ENCODE measurements at regions not wholly inside any gene's neighbourhood (a gene's known extent, or its start where the extent isn't known, plus 50 kb on each side); places are given as distances from the start of the nearest gene placed in this dataset.

GRCh38 chr1:209130886-209131285 lies 452.6 kb upstream of the CAMK1G start:
- no peak overlapping the region for H3K4me3 ChIP-seq (ENCODE audit: low read depth, low read length)
- TF ChIP-seq CTCF (conservative IDR thresholded peaks at IDR 0.05; ENCODE audit: low read depth, low read length), result no peak

GRCh38 chr1:209132736-209133467 lies 450.6 kb upstream of the CAMK1G start:
- DNase-seq (ENCODE audit: low read depth), result no peak
- no peak for TF ChIP-seq CTCF (conservative IDR thresholded peaks at IDR 0.05; ENCODE audit: low read depth, low read length)
- no peak overlapping the region for H3K4me3 ChIP-seq (ENCODE audit: low read depth, low read length)

More at GRCh38 chr1:209130886-209131285, 452.6 kb upstream of the CAMK1G start:
- DNase-seq (ENCODE audit: low read depth), result no peak

GRCh38 chr1:209134001-209134400 lies 449.5 kb upstream of the CAMK1G start:
- no peak for DNase-seq (ENCODE audit: low read depth)
- no peak overlapping the region for H3K4me3 ChIP-seq (ENCODE audit: low read depth, low read length)
- no peak for TF ChIP-seq CTCF (conservative IDR thresholded peaks at IDR 0.05; ENCODE audit: low read depth, low read length)

GRCh38 chr1:209143916-209144315 lies 439.6 kb upstream of the CAMK1G start:
- no peak for TF ChIP-seq CTCF (conservative IDR thresholded peaks at IDR 0.05; ENCODE audit: low read depth, low read length)
- no peak for DNase-seq (ENCODE audit: low read depth)
- no peak overlapping the region for H3K4me3 ChIP-seq (ENCODE audit: low read depth, low read length)

- no peak overlapping the region for H3K4me3 ChIP-seq (ENCODE audit: low read depth, low read length)
- no peak for TF ChIP-seq CTCF (conservative IDR thresholded peaks at IDR 0.05; ENCODE audit: low read depth, low read length)
- DNase-seq (ENCODE audit: low read depth), result no peak
Observed at GRCh38 chr1:209150114-209150513, 433.4 kb upstream of the CAMK1G start.

GRCh38 chr1:209153411-209153810 lies 430.1 kb upstream of the CAMK1G start:
- no peak for DNase-seq (ENCODE audit: low read depth)
- no peak overlapping the region for H3K4me3 ChIP-seq (ENCODE audit: low read depth, low read length)
- no peak for TF ChIP-seq CTCF (conservative IDR thresholded peaks at IDR 0.05; ENCODE audit: low read depth, low read length)

- DNase-seq (ENCODE audit: low read depth), result no peak
- no peak overlapping the region for H3K4me3 ChIP-seq (ENCODE audit: low read depth, low read length)
- no peak for TF ChIP-seq CTCF (conservative IDR thresholded peaks at IDR 0.05; ENCODE audit: low read depth, low read length)
Observed at GRCh38 chr1:209154912-209155311, 428.6 kb upstream of the CAMK1G start.
